H1 (cell line): ENCODE measurements at regions not wholly inside any gene's neighbourhood (a gene's known extent, or its start where the extent isn't known, plus 50 kb on each side); places are given as distances from the start of the nearest gene placed in this dataset.

Source experiments
- CTCF ChIA-PET: fragments of 300-600 bp; sonication (Branson Sonifier 250); formaldehyde crosslinking; loops from one replicate; lab custom pipeline; 2021; ENCODE audit not compliant: partially characterized antibody; lab: Charles Lee
- POLR2A ChIA-PET: fragments of 300-600 bp; sonication (Branson Sonifier 250); formaldehyde crosslinking; loops from one replicate; lab custom pipeline; 2021; ENCODE audit warnings: inconsistent platforms; ENCODE audit not compliant: partially characterized antibody; lab: Charles Lee
- DNase-seq, 2 experiments: peaks; one replicate each; pipeline versions ENCODE4 v3.0.0 to v3.0.0-alpha.2; 2010 to 2022; ENCODE audit warnings: low spot score in 2 of 2, low read depth in 1 of 2, mixed read lengths in 1 of 2
- FAIRE-seq: peaks from 2 replicates; lab custom pipeline; 2011; peaks lifted over from hg19 to GRCh38; lab: Jason Lieb, UNC
- H2AFZ ChIP-seq: 2 replicates; pipeline ENCODE4 v1.8.1; 2012; ENCODE audit warnings: low read length, inconsistent platforms
- H2AK5ac ChIP-seq: 2 replicates; pipeline ENCODE4 v1.6.1; 2013; ENCODE audit warnings: low read depth, low read length
- H2BK120ac ChIP-seq: replicated peaks from 2 replicates; pipeline ENCODE3; 2013; ENCODE audit warnings: low read depth, low read length, inconsistent platforms
- H2BK12ac ChIP-seq: 2 replicates; pipeline ENCODE4 v1.6.1; 2013; ENCODE audit warnings: low read depth, low read length
- H2BK15ac ChIP-seq: 2 replicates; pipeline ENCODE4 v1.6.1; 2013; ENCODE audit warnings: low read length
- H2BK20ac ChIP-seq: 2 replicates; pipeline ENCODE4 v1.6.1; 2013; ENCODE audit warnings: low read length
- H2BK5ac ChIP-seq: 2 replicates; pipeline ENCODE4 v1.6.1; 2013; ENCODE audit warnings: low read depth, low read length
- H3K14ac ChIP-seq: 2 replicates; pipeline ENCODE4 v1.6.1; 2013; ENCODE audit warnings: inconsistent platforms; ENCODE audit not compliant: insufficient read length
- H3K18ac ChIP-seq: 2 replicates; pipeline ENCODE4 v1.6.1; 2013; ENCODE audit warnings: low read length; ENCODE audit errors: extremely low read depth
- H3K23ac ChIP-seq: 2 replicates; pipeline ENCODE4 v1.6.1; 2013; ENCODE audit warnings: inconsistent platforms; ENCODE audit not compliant: insufficient read length
- H3K23me2 ChIP-seq: 2 replicates; pipeline ENCODE4 v1.6.1; 2013; ENCODE audit warnings: low read depth, low read length
- H3K27ac ChIP-seq: 2 replicates; pipeline ENCODE4 v1.6.1; 2011; ENCODE audit warnings: low read depth, low read length, inconsistent platforms
- H3K27me3 ChIP-seq, 4 experiments: replicated peaks in 1 of 4; 1 replicate in 1 of 4; 2 replicates in 3 of 4; pipeline versions ENCODE4 v1.6.1 to v1.8.1; 2011 to 2013; ENCODE audit warnings: low read length in 3 of 4, mild to moderate bottlenecking in 3 of 4, inconsistent platforms in 2 of 4, mixed read lengths in 2 of 4, moderate library complexity in 1 of 4; ENCODE audit not compliant: control insufficient read depth in 3 of 4, insufficient read depth in 3 of 4; ENCODE audit errors: extremely low read depth in 1 of 4
- H3K36me3 ChIP-seq, 4 experiments: 2 replicates each; pipeline versions ENCODE4 v1.6.1 to v1.8.1; 2011 to 2013; ENCODE audit warnings: mild to moderate bottlenecking in 4 of 4, low read length in 3 of 4, moderate library complexity in 2 of 4, control low read depth in 1 of 4, inconsistent platforms in 1 of 4; ENCODE audit not compliant: insufficient read depth in 4 of 4, control insufficient read depth in 2 of 4
- H3K4ac ChIP-seq: replicated peaks from 2 replicates; pipeline ENCODE3; 2013; ENCODE audit warnings: low read length, low read depth, mixed read lengths, inconsistent platforms; ENCODE audit not compliant: insufficient read length
- H3K4me1 ChIP-seq, 4 experiments: replicated peaks in 1 of 4; 1 replicate in 1 of 4; 2 replicates in 3 of 4; pipeline versions ENCODE4 v1.6.1 to v1.8.1; 2011 to 2013; ENCODE audit warnings: low read length in 3 of 4, inconsistent platforms in 2 of 4, mixed read lengths in 1 of 4; ENCODE audit not compliant: insufficient read depth in 4 of 4, control insufficient read depth in 3 of 4
- H3K4me2 ChIP-seq, 2 experiments: 2 replicates each; pipeline versions ENCODE4 v1.6.1 to v1.8.1; 2011 to 2013; ENCODE audit warnings: low read depth in 2 of 2, low read length in 2 of 2, control low read depth in 1 of 2, inconsistent platforms in 1 of 2, mild to moderate bottlenecking in 1 of 2; ENCODE audit not compliant: insufficient read depth in 1 of 2
- H3K4me3 ChIP-seq, 4 experiments: fragments of 200-600, 300-600 bp in 1 of 4; sonication (generic), shearing (Covaris generic), sonication (Bioruptor Twin) in 1 of 4; 2 replicates each; pipeline versions ENCODE4 v1.5.1 to v1.8.1; 2011 to 2016; ENCODE audit warnings: low read length in 4 of 4, low read depth in 3 of 4, control low read depth in 2 of 4, inconsistent platforms in 2 of 4, mild to moderate bottlenecking in 2 of 4, mixed read lengths in 1 of 4, moderate library complexity in 1 of 4; ENCODE audit not compliant: insufficient read depth in 2 of 4; ENCODE audit errors: extremely low read depth in 1 of 4
- H3K56ac ChIP-seq: replicated peaks from 2 replicates; pipeline ENCODE3; 2013; ENCODE audit warnings: low read depth, mild to moderate bottlenecking, mixed read lengths, low read length, inconsistent platforms; ENCODE audit not compliant: insufficient read length
- H3K79me1 ChIP-seq: 2 replicates; pipeline ENCODE4 v1.6.1; 2013; ENCODE audit warnings: low read depth, low read length, control low read depth
- H3K79me2 ChIP-seq, 2 experiments: 2 replicates each; pipeline versions ENCODE4 v1.6.1 to v1.8.1; 2012 to 2013; ENCODE audit warnings: low read length in 2 of 2, mild to moderate bottlenecking in 2 of 2, inconsistent platforms in 1 of 2; ENCODE audit not compliant: insufficient read depth in 2 of 2, control insufficient read depth in 1 of 2
- H3K9ac ChIP-seq, 4 experiments: replicated peaks in 1 of 4; 1 replicate in 1 of 4; 2 replicates in 3 of 4; pipeline versions ENCODE4 v1.6.1 to v1.8.1; 2011 to 2013; ENCODE audit warnings: low read depth in 3 of 4, low read length in 3 of 4, control low read depth in 2 of 4, mild to moderate bottlenecking in 2 of 4, moderate library complexity in 2 of 4, inconsistent platforms in 1 of 4; ENCODE audit errors: extremely low read depth in 1 of 4
- H3K9me3 ChIP-seq, 2 experiments: 2 replicates each; pipeline versions ENCODE4 v1.6.1 to v1.8.1; 2012 to 2013; ENCODE audit warnings: mild to moderate bottlenecking in 2 of 2, moderate library complexity in 2 of 2, control low read depth in 1 of 2, inconsistent platforms in 1 of 2, low read depth in 1 of 2, low read length in 1 of 2, mixed read lengths in 1 of 2; ENCODE audit not compliant: insufficient read depth in 2 of 2
- H4K20me1 ChIP-seq, 2 experiments: replicated peaks in 1 of 2; 2 replicates each; pipeline versions ENCODE3 to v1.8.1; 2011 to 2013; ENCODE audit warnings: inconsistent platforms in 2 of 2, low read length in 2 of 2, mild to moderate bottlenecking in 1 of 2; ENCODE audit not compliant: insufficient read depth in 2 of 2, control insufficient read depth in 1 of 2
- H4K5ac ChIP-seq: 2 replicates; pipeline ENCODE4 v1.6.1; 2013; ENCODE audit warnings: low read length, low read depth, mixed read lengths, inconsistent platforms; ENCODE audit not compliant: insufficient read length
- H4K8ac ChIP-seq: 2 replicates; pipeline ENCODE4 v1.8.0; 2013; ENCODE audit warnings: mild to moderate bottlenecking, moderate library complexity, low read length, inconsistent platforms; ENCODE audit not compliant: insufficient read depth; ENCODE audit errors: extremely low read depth
- H4K91ac ChIP-seq: replicated peaks from 2 replicates; pipeline ENCODE3; 2013; ENCODE audit warnings: low read length, mixed read lengths, inconsistent platforms; ENCODE audit not compliant: insufficient read length
- CHD2 ChIP-seq: IDR thresholded peaks from 2 replicates; pipeline ENCODE4 v1.6.1; 2012; ENCODE audit warnings: low read length, improper control_type of control experiment
- HDAC6 ChIP-seq: IDR thresholded peaks from one replicate; pipeline ENCODE4 v1.7.1; 2012; ENCODE audit warnings: low read depth, mild to moderate bottlenecking, inconsistent platforms, low read length, moderate library complexity
- RFX5 ChIP-seq: IDR thresholded peaks from 2 replicates; pipeline ENCODE4 v1.6.1; 2011; ENCODE audit warnings: low read depth, low read length, improper control_type of control experiment, borderline replicate concordance
- WGBS, 2 experiments: shearing (Covaris generic) in 1 of 2; methylation state at CpG; one replicate each; pipeline versions ENCODE4 v1.1.6 to v1.1.7; 2013 to 2015; ENCODE audit warnings: low lambda C conversion rate in 2 of 2, mixed read lengths in 2 of 2, inconsistent platforms in 1 of 2, low coverage in 1 of 2, missing lambda C conversion rate in 1 of 2; ENCODE audit not compliant: insufficient replicate concordance in 2 of 2, insufficient coverage in 1 of 2, insufficient read length in 1 of 2; ENCODE audit errors: extremely low coverage in 1 of 2, missing lambda C conversion rate in 1 of 2; 5-methylcytosine and 5-hydroxymethylcytosine counted together
- TF ChIP-seq, protein P1 (sequence below): IDR thresholded peaks from 2 replicates; pipeline ENCODE4 v1.6.1; 2012; ENCODE audit warnings: inconsistent platforms

DNA sequence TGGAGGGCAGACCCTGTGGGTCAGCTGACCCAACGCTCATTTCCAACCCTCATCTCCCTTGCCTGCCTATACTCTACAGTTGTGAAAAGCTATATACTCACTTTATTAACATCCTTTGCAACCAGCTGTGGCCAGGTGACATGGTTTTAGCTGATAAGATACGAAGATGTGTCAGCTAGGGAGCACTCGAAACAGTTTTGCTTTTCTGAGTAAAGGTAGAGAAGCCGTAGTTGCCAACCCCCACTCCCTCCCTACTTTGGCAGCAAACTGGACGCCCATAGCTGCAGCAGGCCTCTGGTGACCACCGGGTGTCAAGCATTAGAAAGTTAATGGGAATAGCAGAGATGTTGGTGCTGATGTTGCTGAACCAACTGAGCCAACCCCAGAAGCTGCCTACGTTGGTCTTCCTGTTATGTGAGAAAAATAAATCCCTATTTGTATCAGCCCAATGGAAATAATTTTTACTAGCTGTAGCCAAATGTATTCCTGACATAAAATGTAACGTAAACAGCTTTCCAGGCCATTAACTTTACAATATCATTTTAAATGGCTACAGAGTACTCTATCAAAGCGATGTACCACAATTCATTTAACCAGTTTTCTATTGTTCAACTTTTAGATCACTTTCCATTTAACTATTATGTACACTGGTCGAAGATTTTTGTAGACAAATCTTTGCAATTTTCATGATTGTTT is 98.5 kb upstream of the TMCC3 start:
- Histone ChIP-seq H3K9ac (no peak overlapping the region), H2BK12ac (no peak overlapping the region), H3K79me2 (no peaks in the 10 kb centered on the region), H3K4ac (no peak overlapping the region), H3K4me3 (no peak overlapping the region), H3K36me3 (no peaks in the 10 kb centered on the region), H2BK5ac (no peak overlapping the region), H4K5ac (no peak overlapping the region), H3K56ac (no peak overlapping the region), H3K27ac (no peak overlapping the region), H2BK20ac (no peak overlapping the region), H4K91ac (no peak overlapping the region), H2AK5ac (no peak overlapping the region), H3K9me3 (no peaks in the 10 kb centered on the region), H3K23ac (no peak overlapping the region), H2AFZ (no peak overlapping the region), H3K14ac (no peak overlapping the region), H4K20me1 (no peaks in the 10 kb centered on the region), H2BK15ac (no peak overlapping the region), H3K4me2 (no peak overlapping the region), H3K27me3 (0 out of 7 replicates have a peak, but pooled peaks cover 0 to 3% (median 0%) of the 10 kb centered on the region in 4 experiments), H3K4me1 (no peaks in the 10 kb centered on the region), H3K23me2 (no peaks in the 10 kb centered on the region), H4K8ac (no peak overlapping the region), H3K79me1 (no peaks in the 10 kb centered on the region), H3K18ac (no peak overlapping the region), H2BK120ac (no peak overlapping the region)
- FAIRE-seq (no peak), DNase-seq (no peak)
- ChIA-PET POLR2A (no interaction called here), CTCF (interaction anchor here (1.1 to 1.6 kb wide), 5 partner anchors 13 to 36 kb away, joined by 3 to 4 read pairs (median 3); no protein-coding TSS in a partner anchor)
- 87% methylated on average over 10 of the region's 10 CpGs; no CpG with 5 or more reads in 1 of the 2 experiments for WGBS, 2 experiments
- TF ChIP-seq HDAC6 = no peak
- TF ChIP-seq, protein P1, sequence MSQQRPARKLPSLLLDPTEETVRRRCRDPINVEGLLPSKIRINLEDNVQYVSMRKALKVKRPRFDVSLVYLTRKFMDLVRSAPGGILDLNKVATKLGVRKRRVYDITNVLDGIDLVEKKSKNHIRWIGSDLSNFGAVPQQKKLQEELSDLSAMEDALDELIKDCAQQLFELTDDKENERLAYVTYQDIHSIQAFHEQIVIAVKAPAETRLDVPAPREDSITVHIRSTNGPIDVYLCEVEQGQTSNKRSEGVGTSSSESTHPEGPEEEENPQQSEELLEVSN = no peak
- no peak for TF ChIP-seq RFX5
- TF ChIP-seq CHD2 = no peak
